Loucy (cell line): ENCODE measurements at regions not wholly inside any gene's neighbourhood (a gene's known extent, or its start where the extent isn't known, plus 50 kb on each side); places are given as distances from the start of the nearest gene placed in this dataset.

Source experiments
- CTCF ChIP-seq: fragments of 200-600 bp; sonication (generic); conservative IDR thresholded peaks from 2 replicates; pipeline ENCODE4 v1.5.1; 2014; ENCODE audit warnings: mild to moderate bottlenecking, antibody characterized with exemption, low read length
- EZH2phosphoT487 ChIP-seq: fragments of 200-600 bp; IDR thresholded peaks from 2 replicates; pipeline ENCODE4 v1.6.1; 2018; ENCODE audit warnings: antibody characterized with exemption, mild to moderate bottlenecking, moderate library complexity, borderline replicate concordance

GRCh38 chr12:88814779-88815178 is 234.5 kb upstream of the KITLG start:
- no peak for TF ChIP-seq EZH2phosphoT487
- TF ChIP-seq CTCF: no peak
